ENCODE measurements at regions not wholly inside any gene's neighbourhood (a gene's known extent, or its start where the extent isn't known, plus 50 kb on each side); places are given as distances from the start of the nearest gene placed in this dataset.

DNA sequence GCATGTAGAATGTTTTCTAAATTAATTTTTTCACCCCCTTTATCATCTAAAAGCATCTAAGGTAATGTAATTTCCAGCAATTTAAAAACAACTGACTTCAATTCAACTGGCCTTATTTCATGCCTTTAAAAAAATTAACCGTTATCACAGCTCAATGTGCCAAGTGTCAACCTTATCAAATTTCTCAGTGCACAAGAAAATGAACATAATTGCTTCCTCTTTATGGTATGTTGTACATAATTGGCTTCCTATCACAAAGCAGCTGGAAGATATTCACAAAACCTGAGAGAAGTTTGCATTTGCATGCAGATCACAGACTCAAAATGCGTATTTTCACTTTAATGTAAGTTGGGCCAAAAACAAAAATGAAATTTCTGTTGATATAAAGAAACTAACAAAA, 966.4 kb downstream of the GRM8 start:
- TF ChIP-seq JUN (IDR thresholded peaks at IDR 0.05; ENCODE audit: borderline replicate concordance, low read depth, low read length) (no peak), JUN (CRISPR knock-in tag; IDR thresholded peaks at IDR 0.05; ENCODE audit: borderline replicate concordance) (no peak), NR3C1 (CRISPR knock-in tag; IDR thresholded peaks at IDR 0.05) (no peak), RFX5 (IDR thresholded peaks at IDR 0.05; ENCODE audit: low read depth, low read length) (no peak), ZNF561 (CRISPR knock-in tag; conservative IDR thresholded peaks at IDR 0.05) (no peak)
- TF ChIP-seq, protein P1, sequence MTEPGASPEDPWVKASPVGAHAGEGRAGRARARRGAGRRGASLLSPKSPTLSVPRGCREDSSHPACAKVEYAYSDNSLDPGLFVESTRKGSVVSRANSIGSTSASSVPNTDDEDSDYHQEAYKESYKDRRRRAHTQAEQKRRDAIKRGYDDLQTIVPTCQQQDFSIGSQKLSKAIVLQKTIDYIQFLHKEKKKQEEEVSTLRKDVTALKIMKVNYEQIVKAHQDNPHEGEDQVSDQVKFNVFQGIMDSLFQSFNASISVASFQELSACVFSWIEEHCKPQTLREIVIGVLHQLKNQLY (CRISPR knock-in tag; conservative IDR thresholded peaks at IDR 0.05): no peak
